ENCODE measurements at regions not wholly inside any gene's neighbourhood (a gene's known extent, or its start where the extent isn't known, plus 50 kb on each side); places are given as distances from the start of the nearest gene placed in this dataset.

DNA sequence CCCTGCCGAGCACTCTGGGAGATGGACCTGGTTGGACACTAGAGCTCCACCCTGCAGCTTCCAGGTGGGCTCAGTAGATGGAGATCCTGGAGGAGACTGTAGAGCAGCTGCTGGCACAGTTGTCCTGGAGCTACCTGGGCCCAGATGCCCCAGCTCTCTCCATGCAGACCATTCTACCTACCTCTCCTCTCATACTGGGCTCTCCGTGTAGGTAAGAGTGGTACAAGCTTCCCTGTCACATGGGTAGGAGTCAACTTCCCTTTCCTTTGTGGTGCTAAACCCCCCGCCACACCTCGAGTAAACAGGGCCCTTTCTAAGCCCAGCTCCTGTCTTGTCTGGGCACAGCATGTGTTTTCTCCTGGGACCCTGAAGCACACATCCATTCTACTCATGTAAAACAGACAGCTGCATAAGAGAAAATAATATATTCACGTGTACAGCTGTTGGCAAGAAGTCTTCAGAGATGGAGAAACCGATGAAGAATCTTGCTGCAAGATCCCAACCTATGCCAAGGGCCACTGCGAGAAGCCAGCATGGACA lies 108.1 kb upstream of the DUSP22 start:
- in situ Hi-C loops (cut with MboI; ENCODE audit: low sequenced_read_pairs, unreplicated experiment) = no loop called here
- no peak for DNase-seq (ENCODE audit: low spot score)
- TF ChIP-seq, protein P1, sequence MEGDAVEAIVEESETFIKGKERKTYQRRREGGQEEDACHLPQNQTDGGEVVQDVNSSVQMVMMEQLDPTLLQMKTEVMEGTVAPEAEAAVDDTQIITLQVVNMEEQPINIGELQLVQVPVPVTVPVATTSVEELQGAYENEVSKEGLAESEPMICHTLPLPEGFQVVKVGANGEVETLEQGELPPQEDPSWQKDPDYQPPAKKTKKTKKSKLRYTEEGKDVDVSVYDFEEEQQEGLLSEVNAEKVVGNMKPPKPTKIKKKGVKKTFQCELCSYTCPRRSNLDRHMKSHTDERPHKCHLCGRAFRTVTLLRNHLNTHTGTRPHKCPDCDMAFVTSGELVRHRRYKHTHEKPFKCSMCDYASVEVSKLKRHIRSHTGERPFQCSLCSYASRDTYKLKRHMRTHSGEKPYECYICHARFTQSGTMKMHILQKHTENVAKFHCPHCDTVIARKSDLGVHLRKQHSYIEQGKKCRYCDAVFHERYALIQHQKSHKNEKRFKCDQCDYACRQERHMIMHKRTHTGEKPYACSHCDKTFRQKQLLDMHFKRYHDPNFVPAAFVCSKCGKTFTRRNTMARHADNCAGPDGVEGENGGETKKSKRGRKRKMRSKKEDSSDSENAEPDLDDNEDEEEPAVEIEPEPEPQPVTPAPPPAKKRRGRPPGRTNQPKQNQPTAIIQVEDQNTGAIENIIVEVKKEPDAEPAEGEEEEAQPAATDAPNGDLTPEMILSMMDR (IDR thresholded peaks at IDR 0.05; ENCODE audit: borderline replicate concordance, control extremely low read depth, extremely low read depth, insufficient read depth, missing control alignments) = no peak

DNA sequence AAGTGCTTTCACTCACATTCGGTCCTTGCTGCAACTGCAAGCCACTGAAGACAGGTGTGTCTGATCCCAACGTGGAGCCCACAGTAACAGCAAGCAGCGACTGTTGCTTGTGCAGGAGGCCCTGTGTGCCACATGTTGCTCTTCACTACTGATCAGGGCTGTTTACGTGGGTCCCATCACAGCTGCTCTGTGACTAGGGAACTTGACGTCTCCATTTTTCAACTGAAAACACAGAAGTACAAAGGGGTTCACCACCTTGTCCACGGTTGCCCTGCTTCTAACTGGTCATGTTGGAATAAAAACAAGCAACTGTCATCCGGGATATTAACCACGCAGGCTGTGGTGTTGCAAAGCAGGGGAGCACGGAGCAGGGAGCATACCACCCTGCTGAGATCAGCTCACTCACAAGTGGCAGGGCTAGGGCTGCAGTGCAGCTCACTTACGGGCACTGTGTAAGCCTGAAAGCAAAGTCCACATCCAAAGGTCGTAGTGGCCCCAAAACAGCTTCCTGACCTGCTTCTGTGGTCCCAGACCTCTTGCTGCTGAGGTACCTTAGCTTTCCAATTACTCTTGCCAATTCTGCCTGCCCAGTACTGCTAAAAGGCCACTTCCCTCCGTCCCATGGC lies 105.8 kb upstream of the DUSP22 start:
- TF ChIP-seq, protein P1 (IDR thresholded peaks at IDR 0.05; ENCODE audit: borderline replicate concordance, control extremely low read depth, extremely low read depth, insufficient read depth, missing control alignments) = no peak
- in situ Hi-C loops (cut with MboI; ENCODE audit: low sequenced_read_pairs, unreplicated experiment) = no loop called here
- no peak for DNase-seq (ENCODE audit: low spot score)

DNA sequence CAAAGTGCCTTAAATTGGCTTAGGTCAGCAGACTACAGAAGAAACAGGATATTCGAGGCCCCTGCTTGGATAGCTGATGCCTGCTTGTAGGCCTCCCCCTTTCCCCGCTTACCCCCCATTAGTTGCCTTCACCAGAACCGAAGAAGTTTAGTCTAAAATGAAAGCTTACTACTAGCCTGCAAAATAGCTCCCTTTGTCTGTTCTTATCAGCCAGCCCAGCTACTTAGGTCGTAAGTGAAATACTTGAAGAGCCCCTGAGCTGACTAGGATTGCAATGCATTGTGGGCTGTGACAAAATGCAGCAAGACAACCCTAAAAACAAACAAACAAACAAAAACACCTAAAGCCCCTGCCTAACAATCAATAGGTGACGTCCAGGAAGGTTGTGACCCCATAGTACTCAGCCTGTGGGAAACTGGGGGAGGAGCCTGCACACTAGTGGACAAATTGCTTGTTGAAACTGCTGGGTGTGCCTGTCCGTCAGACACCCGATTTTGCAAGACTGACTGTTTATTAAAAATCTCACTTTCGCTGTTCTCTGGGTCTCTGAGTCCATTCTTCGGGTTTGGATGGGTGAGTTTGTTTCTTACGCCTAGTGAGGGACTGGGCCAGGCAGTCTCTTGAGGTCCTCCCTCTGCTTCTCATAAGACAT lies 105.0 kb upstream of the DUSP22 start:
- DNase-seq (ENCODE audit: low spot score) = no peak
- TF ChIP-seq, protein P1 (IDR thresholded peaks at IDR 0.05; ENCODE audit: borderline replicate concordance, control extremely low read depth, extremely low read depth, insufficient read depth, missing control alignments) = no peak
- in situ Hi-C loops (cut with MboI; ENCODE audit: low sequenced_read_pairs, unreplicated experiment) = no loop called here

DNA sequence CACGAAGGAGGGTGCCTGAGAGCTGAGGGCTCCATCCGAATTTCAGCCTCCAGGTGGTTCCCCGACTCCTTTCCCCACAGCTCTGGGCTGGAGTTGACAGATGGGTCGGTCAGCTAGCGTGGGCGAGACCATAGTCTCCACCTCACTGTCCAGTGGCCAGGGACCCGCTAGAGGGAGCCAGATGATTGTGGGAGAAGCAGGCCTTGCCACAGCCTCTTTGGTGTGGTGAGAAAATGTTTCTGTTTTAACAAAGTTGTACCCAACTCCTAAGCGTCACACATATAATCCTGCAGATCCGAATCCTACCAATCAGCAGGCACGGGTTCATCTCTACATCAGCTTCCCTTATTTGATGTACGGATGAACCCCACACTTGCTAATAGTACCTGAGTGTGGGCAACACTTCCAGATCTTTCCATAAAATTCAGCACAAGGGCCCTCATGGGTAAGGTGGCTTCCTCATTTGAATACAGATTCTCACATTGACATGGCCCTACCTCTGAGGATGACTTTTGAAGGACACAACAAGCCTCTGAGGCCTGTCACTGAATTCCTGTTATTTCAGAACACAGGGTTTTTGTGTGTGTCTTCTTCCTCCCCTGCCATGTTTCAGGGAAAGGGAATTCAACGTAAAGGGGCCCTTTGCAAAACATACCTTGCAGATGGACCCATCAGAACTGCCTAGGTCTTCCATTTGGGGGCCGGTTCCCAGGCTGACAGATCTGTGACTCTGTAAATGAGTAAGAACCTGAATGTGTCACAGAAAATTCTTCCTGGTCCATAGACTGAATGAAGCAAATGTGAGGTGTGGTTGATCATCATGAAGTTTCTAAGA lies 103.2 kb upstream of the DUSP22 start:
- TF ChIP-seq, protein P1 (IDR thresholded peaks at IDR 0.05; ENCODE audit: borderline replicate concordance, control extremely low read depth, extremely low read depth, insufficient read depth, missing control alignments) = peak; percentile 88
- in situ Hi-C loops (cut with MboI; ENCODE audit: low sequenced_read_pairs, unreplicated experiment) = no loop called here
- peak; percentile 88 for DNase-seq (ENCODE audit: low spot score)

DNA sequence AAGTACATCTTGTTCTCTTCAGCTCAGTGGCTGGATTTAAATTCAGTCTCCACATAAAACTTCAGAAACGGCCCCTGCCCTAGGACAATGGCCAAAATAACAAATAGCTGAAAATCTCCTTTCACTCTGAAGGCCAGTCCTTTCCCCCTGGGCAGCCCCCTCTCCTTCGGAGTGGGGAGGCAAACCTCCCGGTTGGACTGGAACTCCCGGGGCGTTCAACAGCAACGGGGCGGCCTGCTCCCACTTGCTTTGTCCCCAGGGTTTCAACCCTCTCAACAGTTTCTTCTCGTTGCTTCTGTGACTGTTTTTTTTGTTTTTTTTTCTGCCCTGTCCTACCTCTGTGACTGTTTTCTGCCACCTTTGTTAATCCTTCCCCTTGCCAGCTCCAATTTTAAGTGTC lies 102.6 kb upstream of the DUSP22 start:
- in situ Hi-C loops (cut with MboI; ENCODE audit: low sequenced_read_pairs, unreplicated experiment) = no loop called here
- no peak for DNase-seq (ENCODE audit: low spot score)
- TF ChIP-seq, protein P1 (IDR thresholded peaks at IDR 0.05; ENCODE audit: borderline replicate concordance, control extremely low read depth, extremely low read depth, insufficient read depth, missing control alignments) = no peak

DNA sequence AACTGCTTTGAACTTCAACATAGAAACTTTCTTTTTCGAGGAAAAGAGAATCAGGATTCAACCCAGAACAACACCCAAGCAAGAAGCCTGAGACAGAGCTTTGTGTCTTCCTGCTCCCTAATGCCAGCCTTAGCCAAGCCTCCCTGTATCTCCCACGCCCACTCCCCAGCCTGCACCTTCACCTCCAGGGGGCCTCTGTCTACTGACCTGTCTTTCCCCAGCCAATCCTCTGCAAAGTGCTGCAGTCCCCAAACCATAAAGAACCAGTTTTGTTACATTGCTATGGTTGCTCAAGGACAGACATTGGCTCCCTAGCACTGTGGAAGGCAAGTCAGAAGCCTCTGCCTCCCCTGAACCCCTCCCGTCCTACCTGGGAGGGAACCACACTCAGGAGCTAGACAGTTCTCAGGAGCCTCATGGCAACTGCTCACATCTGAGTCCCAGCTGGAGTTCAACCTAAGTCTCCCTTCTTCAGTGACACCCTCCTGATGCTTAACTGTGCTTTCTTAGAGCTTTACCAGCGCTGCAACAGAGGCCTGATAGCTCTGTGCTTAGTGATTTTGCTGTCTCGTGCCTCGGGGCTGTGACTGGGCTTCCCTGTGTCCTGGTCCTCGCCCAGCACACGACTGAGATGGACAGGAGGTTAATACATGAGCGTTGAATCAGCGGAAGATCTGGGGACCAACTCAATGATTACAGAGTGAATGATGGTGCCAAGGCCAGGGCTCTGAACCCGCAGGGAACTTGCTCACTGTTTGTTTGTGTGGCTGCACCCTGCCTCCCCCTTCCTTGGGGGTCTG lies 101.5 kb upstream of the DUSP22 start:
- no peak for DNase-seq (ENCODE audit: low spot score)
- TF ChIP-seq, protein P1 (IDR thresholded peaks at IDR 0.05; ENCODE audit: borderline replicate concordance, control extremely low read depth, extremely low read depth, insufficient read depth, missing control alignments) = peak; percentile 47
- in situ Hi-C loops (cut with MboI; ENCODE audit: low sequenced_read_pairs, unreplicated experiment) = no loop called here

Data from GM13976 (cell line).